DMS153 treated with DMSO at 0.1 percent for 48 hours (cell line): ENCODE measurements at regions not wholly inside any gene's neighbourhood (a gene's known extent, or its start where the extent isn't known, plus 50 kb on each side); places are given as distances from the start of the nearest gene placed in this dataset.
"Not testable (repeated sequence)": the region's sequence is repeated elsewhere in the genome, so short reads cannot be mapped to it uniquely, and the experiment has no call there.

Source experiments
- DNase-seq: peaks from one replicate; lab custom pipeline; 2025; ENCODE audit not compliant: unreplicated experiment; lab: John Stamatoyannopoulos, UW

GRCh38 chr20:51927970-51928369 is 125.6 kb upstream of the SALL4 start:
- not testable (repeated sequence) for DNase-seq

DNA sequence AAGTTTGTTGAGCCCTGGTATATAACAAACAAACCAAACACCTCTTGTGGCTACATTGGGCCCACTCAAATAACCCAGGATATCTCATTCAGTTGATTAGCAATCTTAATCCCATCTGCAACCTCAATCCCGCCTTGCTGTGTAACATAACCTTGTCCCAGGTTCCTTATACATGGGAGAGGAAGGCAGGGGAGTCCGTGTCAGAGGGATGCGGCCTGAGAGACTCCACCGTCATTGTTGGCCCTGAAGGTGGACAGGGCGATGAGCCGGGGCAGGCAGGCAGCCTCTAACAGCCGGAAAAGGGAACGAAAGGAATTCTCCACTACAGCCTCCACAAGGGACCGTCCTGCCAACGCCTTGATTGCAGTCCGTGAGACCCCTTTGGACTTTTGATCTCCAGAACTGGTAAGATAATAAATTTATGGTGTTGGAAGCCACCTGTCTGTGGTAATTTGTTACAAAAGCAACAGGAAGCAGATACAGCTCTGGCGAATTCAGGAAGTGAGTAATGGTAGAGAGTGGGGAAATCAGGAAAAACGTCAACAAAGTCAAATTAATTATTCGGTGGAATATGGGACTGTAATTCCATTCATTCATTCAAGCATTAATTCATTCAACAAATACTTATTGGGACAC is 124.5 kb upstream of the SALL4 start:
- no peak for DNase-seq

- no peak for DNase-seq
Observed at GRCh38 chr20:51924509-51924908, 122.2 kb upstream of the SALL4 start.

DNA sequence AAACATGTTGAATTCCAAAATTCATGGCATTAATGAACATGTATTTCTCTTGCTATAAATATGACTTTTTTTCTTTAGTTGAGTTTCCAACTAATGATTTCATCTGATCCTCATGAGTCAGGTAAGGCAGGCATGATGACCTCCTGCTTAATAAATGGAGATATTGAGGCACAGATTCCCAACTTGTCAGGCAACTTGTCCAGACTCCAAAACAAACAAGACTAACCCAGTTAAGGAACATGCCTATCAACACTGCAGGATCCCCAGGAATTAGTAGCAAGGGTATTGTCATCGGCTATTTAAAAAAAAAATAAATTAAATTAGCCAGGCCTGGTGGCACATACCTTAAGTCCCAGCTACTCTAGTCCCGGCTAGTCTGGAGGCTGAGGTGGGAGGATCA is 121.3 kb upstream of the SALL4 start:
- no peak for DNase-seq

GRCh38 chr20:51922812-51923211 is 120.5 kb upstream of the SALL4 start:
- not testable (repeated sequence) for DNase-seq

DNA sequence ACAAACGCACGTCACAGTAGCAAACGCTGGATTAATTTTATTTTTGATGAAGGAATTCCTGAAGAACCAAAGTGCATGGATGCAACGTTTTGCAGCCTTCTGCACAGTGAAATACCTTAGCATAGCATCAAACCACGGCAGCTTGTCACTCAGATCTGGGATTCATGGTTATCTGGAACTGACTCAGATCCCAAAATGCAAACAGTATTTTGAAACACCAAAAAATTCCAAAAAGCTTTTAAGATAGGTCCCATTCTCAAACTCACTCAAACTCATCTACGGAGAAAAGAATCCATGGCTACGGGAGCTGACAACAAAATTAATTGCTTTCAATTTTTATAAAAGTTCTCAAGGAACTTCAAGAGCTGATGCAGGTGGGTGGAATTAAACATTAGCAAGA is 116.2 kb upstream of the SALL4 start:
- DNase-seq, result no peak

DNA sequence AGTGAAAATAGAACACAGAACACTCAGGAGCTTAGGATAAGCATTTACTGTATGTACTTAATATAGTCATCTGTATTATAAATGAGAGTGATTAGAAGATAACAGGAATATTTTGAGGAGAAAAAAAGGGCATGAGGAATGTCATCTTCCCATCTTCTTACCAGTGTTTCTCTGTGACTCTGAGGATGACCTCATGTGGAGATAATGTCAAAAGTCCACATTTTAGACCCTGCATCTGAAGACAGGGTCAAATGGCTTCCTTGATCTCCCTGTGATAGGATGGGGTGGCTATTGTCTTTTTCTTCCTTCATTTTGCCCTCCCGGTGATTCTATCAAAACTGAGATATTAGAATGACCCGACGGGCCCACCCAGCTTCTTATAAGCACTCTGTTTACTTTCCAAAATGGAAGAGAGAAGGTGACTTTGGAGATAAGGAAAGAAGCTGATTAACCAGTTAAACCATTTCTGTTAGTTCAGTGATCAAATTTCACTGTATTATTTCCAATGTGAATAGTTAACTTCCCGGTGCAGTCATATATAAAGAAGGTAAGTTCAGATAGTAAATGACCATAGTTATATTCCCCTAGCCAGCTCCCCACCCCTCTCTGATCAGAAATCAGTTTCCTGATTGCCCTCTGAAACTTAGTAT is 115.7 kb upstream of the SALL4 start:
- DNase-seq, result no peak

- no peak for DNase-seq
Observed at GRCh38 chr20:51916244-51916643, 113.9 kb upstream of the SALL4 start.

- no peak for DNase-seq
Observed at GRCh38 chr20:51914758-51915157, 112.4 kb upstream of the SALL4 start.

- DNase-seq, result no peak
Observed at GRCh38 chr20:51910321-51911050, 108.2 kb upstream of the SALL4 start.

- DNase-seq, result no peak
Observed at GRCh38 chr20:51906679-51907078, 104.4 kb upstream of the SALL4 start.

GRCh38 chr20:51906049-51906448 is 103.7 kb upstream of the SALL4 start:
- no peak for DNase-seq

- DNase-seq, result no peak
Observed at GRCh38 chr20:51902933-51903332, 100.6 kb upstream of the SALL4 start.

GRCh38 chr20:51900443-51900842 is 98.1 kb upstream of the SALL4 start:
- DNase-seq, result no peak

DNA sequence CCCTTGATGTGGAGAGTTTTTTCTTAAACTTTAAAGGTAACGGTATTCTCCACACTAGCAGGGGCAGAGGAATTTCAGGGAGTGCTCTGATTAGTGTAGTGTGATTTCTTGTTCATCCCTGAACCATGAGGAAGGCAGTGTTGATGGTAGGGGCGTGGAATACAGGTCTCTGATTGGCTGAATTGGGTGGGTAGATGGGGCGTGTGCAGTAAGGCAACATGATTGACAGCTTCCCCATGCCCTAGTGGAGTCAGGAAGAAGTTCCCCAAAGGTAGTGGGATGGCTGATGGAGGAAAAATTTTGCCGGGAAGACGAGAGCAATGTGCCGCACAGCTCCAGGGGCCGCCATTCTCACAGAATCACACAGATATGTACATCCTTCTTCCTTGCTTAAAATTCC is 97.4 kb upstream of the SALL4 start:
- DNase-seq, result no peak

DNA sequence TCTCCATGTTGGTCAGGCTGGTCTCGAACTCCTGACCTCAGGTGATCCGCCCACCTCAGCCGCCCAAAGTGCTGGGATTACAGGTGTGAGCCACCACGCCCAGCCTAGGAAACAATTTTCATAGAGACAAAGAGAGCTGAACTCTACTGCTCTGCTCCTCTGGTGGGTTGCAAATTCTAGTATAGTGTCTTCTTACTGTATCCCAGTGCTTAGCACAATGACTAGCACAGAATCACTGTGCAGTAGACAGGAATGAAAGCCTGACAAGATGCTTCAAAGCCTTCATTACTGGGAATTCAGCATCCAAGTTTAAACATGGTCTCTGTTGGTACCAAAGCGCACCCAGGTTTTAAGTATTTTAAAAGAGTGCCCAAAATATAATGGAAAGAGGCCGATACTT is 96.5 kb upstream of the SALL4 start:
- DNase-seq, result no peak

DNA sequence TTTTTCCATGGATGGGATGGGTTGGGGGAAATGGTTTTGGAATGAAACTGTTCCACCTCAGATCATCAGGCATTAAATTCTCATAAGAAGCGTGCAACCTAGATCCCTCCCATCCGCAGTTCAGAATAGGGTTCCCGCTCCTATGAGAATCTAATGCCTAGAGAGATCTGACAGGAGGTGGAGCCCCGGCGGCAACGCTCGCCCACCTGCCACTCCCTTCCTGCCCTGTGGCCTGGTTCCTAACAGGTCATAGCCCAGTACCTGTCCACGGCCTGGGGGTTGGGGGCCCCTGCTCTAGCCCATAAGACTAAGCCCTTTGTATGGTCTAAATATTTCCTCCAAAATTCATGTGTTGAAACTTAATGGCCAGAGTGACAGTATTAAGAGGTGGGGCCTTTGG is 92.3 kb upstream of the SALL4 start:
- no peak for DNase-seq

DNA sequence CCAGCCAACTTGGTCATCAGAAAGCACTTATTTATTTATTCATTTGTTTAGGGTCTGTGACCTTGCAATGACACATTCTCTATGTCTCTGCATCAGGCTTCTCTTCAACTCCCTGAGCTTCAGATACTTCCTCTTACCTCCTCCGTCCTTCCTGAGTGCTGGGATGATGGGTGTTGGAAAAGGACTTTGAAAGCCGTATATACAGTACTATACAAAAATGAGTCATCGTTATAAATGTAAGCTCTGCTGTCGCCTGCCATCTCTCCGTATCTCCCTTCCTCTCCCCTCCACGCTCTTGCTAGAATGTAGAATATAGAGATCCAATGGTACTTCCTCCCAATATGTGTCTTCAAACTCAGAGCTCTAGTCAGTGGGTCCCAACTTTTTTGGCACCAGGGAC is 91.9 kb upstream of the SALL4 start:
- no peak for DNase-seq

GRCh38 chr20:51893723-51894122 is 91.4 kb upstream of the SALL4 start:
- no peak for DNase-seq

DNA sequence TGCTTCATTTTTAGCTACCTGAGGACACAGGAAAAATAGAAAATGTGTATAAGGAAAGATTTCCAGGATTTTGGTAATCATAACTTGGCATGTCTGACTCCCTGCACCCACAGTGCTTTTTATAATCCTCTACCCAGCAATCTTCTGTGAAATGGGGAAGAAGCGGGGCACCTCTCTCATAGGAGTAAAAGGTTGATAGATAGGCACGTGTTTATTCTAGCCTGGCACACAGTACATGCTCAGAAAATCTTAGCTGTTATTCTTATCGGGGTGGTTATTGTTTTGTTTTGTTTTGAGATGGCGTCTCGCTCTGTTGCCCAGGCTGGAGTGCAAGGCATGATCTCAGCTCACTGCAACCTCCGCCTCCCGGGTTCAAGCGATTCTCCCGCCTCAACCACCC is 87.7 kb upstream of the SALL4 start:
- no peak for DNase-seq

- no peak for DNase-seq
Observed at GRCh38 chr20:51889466-51889865, 87.1 kb upstream of the SALL4 start.

DNA sequence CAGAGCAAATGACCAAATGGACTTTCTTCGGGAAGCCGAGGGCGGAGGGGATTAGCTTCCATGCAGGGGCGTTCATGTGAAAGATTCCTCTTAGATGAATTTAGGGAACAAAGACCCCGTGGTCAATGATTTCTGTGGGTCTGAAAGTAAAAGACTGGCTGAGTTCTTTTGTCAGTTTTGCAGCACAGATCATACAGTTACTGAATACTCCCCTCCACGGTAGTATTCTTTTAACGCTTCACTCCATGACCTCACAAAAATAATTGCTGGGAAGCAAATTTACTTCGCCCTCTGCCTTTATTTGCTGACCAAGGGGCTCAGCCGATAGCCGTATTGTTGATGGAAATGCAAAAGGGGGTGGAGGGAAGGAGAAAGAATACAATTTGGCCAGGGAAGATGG is 86.0 kb upstream of the SALL4 start:
- DNase-seq, result no peak
